ENCODE measurements at regions not wholly inside any gene's neighbourhood (a gene's known extent, or its start where the extent isn't known, plus 50 kb on each side); places are given as distances from the start of the nearest gene placed in this dataset.

DNA sequence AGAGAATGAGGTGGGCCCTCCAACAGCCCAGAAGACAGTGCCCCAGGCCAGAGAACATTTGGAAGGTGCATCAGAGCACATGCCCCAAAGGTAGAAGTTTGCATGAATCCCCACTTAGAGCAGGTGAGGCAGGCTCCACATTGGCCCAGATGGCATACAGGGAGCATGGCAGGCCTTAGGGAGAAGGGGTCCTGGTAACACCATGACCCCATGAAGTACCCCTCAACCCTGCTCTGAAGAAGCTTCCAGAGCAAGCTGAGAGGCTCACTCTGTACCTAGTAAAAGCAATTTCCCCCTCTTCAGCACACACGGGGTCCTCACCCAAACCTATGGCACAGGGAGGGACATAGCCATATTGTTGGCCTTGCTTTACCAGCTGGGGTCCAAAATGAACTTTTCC, 162.6 kb downstream of the BUB3 start:
- no peak overlapping the region for H3K27ac ChIP-seq
- TF ChIP-seq ZFX (IDR thresholded peaks at IDR 0.05; ENCODE audit: borderline replicate concordance), result no peak
- TF ChIP-seq, protein P1, sequence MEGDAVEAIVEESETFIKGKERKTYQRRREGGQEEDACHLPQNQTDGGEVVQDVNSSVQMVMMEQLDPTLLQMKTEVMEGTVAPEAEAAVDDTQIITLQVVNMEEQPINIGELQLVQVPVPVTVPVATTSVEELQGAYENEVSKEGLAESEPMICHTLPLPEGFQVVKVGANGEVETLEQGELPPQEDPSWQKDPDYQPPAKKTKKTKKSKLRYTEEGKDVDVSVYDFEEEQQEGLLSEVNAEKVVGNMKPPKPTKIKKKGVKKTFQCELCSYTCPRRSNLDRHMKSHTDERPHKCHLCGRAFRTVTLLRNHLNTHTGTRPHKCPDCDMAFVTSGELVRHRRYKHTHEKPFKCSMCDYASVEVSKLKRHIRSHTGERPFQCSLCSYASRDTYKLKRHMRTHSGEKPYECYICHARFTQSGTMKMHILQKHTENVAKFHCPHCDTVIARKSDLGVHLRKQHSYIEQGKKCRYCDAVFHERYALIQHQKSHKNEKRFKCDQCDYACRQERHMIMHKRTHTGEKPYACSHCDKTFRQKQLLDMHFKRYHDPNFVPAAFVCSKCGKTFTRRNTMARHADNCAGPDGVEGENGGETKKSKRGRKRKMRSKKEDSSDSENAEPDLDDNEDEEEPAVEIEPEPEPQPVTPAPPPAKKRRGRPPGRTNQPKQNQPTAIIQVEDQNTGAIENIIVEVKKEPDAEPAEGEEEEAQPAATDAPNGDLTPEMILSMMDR (IDR thresholded peaks at IDR 0.05), result no peak

DNA sequence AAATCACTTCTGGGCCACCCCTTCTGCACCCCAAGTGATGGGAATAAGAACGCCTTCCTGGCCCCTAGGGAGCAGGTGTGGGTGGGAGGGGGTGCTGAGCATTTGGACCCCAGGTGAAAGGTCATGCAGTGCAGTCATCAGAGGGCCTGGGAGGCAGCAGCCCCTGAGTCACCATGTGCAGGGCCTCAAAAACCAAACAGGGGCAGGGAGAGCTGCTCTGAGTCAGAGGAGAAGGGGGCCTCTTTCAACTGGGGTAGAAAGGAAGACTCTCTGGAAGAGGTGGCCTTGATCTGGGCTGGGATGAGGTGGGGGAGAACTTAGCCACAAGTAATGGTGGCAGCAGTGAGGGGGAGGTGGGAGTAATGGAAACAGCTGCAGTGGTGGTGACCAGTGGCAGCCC, 164.3 kb downstream of the BUB3 start:
- TF ChIP-seq, protein P1 (IDR thresholded peaks at IDR 0.05), result no peak
- TF ChIP-seq ZFX (IDR thresholded peaks at IDR 0.05; ENCODE audit: borderline replicate concordance), result no peak
- H3K27ac ChIP-seq, result no peak overlapping the region

GRCh38 chr10:123320091-123320490, 165.9 kb downstream of the BUB3 start:
- H3K27ac ChIP-seq, result no peak overlapping the region
- TF ChIP-seq, protein P1 (IDR thresholded peaks at IDR 0.05), result no peak

- no peak overlapping the region for H3K27ac ChIP-seq
- TF ChIP-seq, protein P1 (IDR thresholded peaks at IDR 0.05), result no peak
- no peak for TF ChIP-seq ZFX (IDR thresholded peaks at IDR 0.05; ENCODE audit: borderline replicate concordance)
Measured at GRCh38 chr10:123323884-123324283, 169.7 kb downstream of the BUB3 start.

GRCh38 chr10:123325663-123326190, 171.5 kb downstream of the BUB3 start:
- TF ChIP-seq ZFX (IDR thresholded peaks at IDR 0.05; ENCODE audit: borderline replicate concordance), result no peak
- TF ChIP-seq, protein P1 (IDR thresholded peaks at IDR 0.05), result no peak
- no peak overlapping the region for H3K27ac ChIP-seq

GRCh38 chr10:123326674-123327073, 172.5 kb downstream of the BUB3 start:
- no peak overlapping the region for H3K27ac ChIP-seq
- TF ChIP-seq, protein P1 (IDR thresholded peaks at IDR 0.05), result no peak
- TF ChIP-seq ZFX (IDR thresholded peaks at IDR 0.05; ENCODE audit: borderline replicate concordance), result no peak

DNA sequence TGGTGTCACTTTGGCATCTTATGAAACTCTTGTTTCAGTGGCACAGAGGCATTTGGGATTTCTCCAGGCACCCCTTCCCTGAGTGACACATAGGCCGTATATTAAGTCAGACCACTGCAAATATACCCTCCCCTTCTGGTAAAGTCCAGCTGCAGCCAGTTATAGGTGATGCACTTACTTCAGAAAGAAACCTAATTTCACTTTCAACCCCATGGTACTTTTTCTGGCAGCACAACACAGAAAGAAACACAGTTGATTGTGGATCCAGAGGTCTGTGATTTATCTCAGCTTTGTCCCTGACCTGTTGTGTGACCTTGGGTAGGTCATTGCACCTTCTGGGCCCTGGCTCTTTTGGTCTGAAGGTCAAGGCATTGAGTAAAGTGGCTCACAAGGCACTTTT, 173.2 kb downstream of the BUB3 start:
- no peak overlapping the region for H3K27ac ChIP-seq
- TF ChIP-seq ZFX (IDR thresholded peaks at IDR 0.05; ENCODE audit: borderline replicate concordance), result no peak
- TF ChIP-seq, protein P1 (IDR thresholded peaks at IDR 0.05), result no peak
